ENCODE measurements at regions not wholly inside any gene's neighbourhood (a gene's known extent, or its start where the extent isn't known, plus 50 kb on each side); places are given as distances from the start of the nearest gene placed in this dataset.
"Not testable (repeated sequence)": the region's sequence is repeated elsewhere in the genome, so short reads cannot be mapped to it uniquely, and the experiment has no call there.

DNA sequence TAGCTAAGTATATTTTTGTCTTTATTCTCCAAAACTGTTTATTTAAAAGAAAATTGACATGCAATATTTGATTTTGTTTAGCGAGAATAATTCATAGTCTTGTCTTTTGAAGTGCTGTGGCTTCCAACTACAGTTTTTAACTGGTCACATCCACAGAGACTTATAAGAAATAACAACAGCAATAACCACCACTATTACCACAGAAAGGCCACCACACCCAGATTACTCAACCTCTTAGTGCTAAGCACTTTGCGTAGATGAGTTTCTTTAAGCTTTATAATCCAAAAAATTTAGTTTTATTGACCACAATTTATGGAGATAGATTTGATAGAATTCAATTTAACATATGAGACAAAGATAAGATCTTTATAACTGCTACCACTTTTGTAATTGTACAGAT, 468.4 kb upstream of the UBE2E2 start:
- H3K4me3 ChIP-seq (ENCODE audit: low read depth, low read length), result no peak overlapping the region
- DNase-seq (ENCODE audit: low read depth), result no peak
- TF ChIP-seq, protein P1, sequence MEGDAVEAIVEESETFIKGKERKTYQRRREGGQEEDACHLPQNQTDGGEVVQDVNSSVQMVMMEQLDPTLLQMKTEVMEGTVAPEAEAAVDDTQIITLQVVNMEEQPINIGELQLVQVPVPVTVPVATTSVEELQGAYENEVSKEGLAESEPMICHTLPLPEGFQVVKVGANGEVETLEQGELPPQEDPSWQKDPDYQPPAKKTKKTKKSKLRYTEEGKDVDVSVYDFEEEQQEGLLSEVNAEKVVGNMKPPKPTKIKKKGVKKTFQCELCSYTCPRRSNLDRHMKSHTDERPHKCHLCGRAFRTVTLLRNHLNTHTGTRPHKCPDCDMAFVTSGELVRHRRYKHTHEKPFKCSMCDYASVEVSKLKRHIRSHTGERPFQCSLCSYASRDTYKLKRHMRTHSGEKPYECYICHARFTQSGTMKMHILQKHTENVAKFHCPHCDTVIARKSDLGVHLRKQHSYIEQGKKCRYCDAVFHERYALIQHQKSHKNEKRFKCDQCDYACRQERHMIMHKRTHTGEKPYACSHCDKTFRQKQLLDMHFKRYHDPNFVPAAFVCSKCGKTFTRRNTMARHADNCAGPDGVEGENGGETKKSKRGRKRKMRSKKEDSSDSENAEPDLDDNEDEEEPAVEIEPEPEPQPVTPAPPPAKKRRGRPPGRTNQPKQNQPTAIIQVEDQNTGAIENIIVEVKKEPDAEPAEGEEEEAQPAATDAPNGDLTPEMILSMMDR (IDR thresholded peaks at IDR 0.05; ENCODE audit: control insufficient read depth, extremely low read depth, insufficient read depth), result no peak

DNA sequence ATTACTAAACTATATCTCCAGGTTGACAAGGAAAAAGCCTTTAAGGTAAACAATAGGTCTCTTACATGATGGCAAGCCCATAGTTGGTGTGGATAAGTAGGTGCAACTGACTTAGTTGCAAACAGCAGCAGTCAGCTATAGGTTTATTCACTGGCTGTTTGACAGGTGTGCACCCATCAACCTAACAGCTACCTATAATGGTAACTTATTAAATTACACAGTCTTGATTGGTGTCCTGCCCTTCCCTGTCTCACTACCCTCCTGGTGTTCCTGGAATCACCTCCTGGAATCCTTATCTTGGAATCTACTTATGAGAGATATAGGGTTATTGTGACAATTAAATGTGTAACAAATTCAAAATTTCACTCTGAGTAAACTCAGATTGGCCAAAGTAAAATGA, 467.8 kb upstream of the UBE2E2 start:
- no peak overlapping the region for H3K4me3 ChIP-seq (ENCODE audit: low read depth, low read length)
- TF ChIP-seq, protein P1 (IDR thresholded peaks at IDR 0.05; ENCODE audit: control insufficient read depth, extremely low read depth, insufficient read depth), result no peak
- no peak for DNase-seq (ENCODE audit: low read depth)

DNA sequence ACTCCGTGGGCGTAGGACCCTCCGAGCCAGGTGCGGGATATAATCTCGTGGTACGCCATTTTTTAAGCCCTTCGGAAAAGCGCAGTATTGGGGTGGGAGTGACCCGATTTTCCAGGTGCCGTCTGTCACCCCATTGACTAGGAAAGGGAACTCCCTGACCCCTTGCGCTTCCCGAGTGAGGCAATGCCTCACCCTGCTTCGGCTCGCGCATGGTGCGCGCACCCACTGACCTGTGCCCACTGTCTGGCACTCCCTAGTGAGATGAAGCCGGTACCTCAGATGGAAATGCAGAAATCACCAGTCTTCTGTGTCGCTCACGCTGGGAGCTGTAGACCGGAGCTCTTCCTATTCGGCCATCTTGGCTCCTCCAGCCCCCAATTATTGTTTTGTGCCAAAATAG, 459.7 kb upstream of the UBE2E2 start:
- peak overlapping the region; percentile 39 for H3K4me3 ChIP-seq (ENCODE audit: low read depth, low read length)
- DNase-seq (ENCODE audit: low read depth), result not testable (repeated sequence)

DNA sequence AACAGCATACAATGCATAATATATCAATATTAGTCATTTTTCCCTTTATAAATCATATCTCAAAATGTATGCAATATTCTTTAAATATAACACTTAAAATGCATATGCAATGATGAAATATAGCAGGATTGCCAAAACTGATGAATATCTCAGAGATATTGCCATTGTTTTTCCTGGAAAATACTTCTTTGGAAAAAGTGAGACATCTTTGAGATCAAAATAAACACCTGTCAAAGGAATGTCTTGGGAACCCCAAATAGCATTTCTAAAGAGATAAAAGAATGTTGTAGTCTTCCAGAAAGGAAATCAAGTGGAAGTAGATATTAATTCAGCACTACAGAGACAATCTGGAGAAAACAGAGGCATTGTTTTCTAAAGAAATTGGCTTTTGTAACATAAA, 457.8 kb upstream of the UBE2E2 start:
- no peak overlapping the region for H3K4me3 ChIP-seq (ENCODE audit: low read depth, low read length)
- TF ChIP-seq, protein P1 (IDR thresholded peaks at IDR 0.05; ENCODE audit: control insufficient read depth, extremely low read depth, insufficient read depth), result no peak
- no peak for DNase-seq (ENCODE audit: low read depth)

DNA sequence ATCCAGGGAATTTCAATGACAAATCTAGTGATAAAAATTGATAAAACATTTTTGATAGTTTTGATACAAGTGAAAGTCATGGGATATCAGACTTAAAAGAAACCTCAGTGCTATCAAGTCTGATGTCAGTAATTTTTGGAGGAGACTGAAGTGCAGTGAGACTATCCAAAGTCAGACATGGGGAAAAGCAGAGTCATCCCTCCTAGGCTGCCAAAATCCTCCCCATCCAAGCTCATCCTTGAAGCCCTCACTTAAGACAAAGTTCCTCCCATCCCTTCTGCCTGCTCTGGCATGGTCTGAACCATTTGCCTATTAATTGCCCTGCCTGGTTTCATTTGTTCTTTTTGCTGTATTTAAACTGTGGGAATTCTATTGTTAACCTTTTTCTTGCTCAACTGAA, 456.9 kb upstream of the UBE2E2 start:
- no peak overlapping the region for H3K4me3 ChIP-seq (ENCODE audit: low read depth, low read length)
- DNase-seq (ENCODE audit: low read depth), result no peak
- TF ChIP-seq, protein P1 (IDR thresholded peaks at IDR 0.05; ENCODE audit: control insufficient read depth, extremely low read depth, insufficient read depth), result no peak

DNA sequence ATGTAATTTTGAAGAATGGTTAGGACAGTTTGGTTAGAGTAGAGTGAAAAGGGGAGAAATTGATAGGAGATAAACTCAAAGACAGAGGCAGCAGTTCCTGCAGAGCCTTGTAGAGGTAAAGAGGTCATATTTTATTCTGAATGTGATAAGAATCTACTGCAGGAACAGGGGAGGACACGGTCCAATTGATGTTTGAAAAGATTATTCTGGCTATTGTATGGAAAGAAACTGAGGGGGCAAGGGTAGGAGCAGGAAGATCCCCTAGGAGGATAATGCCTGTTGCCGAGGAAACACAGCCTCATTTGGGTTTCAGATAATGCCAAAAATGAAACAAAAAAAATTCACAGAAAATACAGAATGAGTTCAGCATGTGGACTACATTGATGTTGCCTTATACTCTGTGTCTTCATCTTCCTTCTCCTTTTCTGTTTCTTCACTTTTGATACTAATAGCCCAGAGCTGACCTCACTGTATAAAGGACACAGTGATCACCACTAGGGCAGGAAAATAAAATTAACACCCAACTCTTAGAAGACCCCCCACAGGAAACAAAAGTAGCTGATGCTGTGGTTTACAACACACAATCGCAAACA, 454.6 kb upstream of the UBE2E2 start:
- TF ChIP-seq, protein P1 (IDR thresholded peaks at IDR 0.05; ENCODE audit: control insufficient read depth, extremely low read depth, insufficient read depth), result no peak
- no peak for DNase-seq (ENCODE audit: low read depth)
- no peak overlapping the region for H3K4me3 ChIP-seq (ENCODE audit: low read depth, low read length)

DNA sequence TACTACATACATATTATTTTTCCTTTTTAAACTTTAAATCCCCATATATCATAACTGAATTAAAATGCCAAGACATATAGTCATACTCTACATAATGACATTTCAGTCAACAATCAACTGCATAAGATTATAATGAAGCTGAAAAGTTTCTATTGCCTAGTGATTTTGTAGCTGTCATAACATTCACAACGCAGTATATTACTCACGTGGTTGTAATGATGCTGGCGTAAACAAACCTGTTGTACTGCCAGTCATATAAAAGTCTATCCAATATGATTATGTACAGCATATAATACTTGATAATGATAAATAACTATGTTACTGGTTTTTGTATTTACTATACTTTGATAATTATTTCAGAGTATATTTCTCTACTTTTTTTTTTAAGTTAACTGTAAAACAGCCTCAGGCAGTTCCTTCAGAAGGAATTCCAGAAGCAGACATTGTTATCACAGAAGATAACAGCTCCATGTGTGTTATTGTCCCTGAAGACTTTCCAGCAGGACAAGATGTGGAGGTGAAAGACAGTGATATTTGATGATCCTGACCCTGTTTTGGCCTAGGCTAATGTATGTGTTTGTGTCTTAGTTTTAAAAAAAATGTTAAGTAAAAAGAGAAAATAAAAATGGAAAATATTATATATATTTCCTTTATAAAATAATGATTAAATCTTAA, 443.4 kb upstream of the UBE2E2 start:
- TF ChIP-seq, protein P1 (IDR thresholded peaks at IDR 0.05; ENCODE audit: control insufficient read depth, extremely low read depth, insufficient read depth), result no peak
- no peak overlapping the region for H3K4me3 ChIP-seq (ENCODE audit: low read depth, low read length)
- DNase-seq (ENCODE audit: low read depth), result no peak

Measured in LNCaP clone FGC (cell line).